GM12864 (cell line): ENCODE measurements at regions not wholly inside any gene's neighbourhood (a gene's known extent, or its start where the extent isn't known, plus 50 kb on each side); places are given as distances from the start of the nearest gene placed in this dataset.

Experiments used
- DNase-seq: peaks from one replicate; pipeline ENCODE4 v3.0.0-alpha.2; 2011; ENCODE audit warnings: low read depth
- H3K4me3 ChIP-seq: 2 replicates; pipeline ENCODE4 v1.5.1; 2011; ENCODE audit warnings: mild to moderate bottlenecking, low read depth, low read length, control low read depth
- TF ChIP-seq, protein P1 (sequence below): IDR thresholded peaks from 2 replicates; pipeline ENCODE4 v1.5.1; 2011; ENCODE audit warnings: low read depth, mild to moderate bottlenecking, moderate library complexity, low read length, control low read depth, inconsistent platforms; ENCODE audit errors: missing control alignments

DNA sequence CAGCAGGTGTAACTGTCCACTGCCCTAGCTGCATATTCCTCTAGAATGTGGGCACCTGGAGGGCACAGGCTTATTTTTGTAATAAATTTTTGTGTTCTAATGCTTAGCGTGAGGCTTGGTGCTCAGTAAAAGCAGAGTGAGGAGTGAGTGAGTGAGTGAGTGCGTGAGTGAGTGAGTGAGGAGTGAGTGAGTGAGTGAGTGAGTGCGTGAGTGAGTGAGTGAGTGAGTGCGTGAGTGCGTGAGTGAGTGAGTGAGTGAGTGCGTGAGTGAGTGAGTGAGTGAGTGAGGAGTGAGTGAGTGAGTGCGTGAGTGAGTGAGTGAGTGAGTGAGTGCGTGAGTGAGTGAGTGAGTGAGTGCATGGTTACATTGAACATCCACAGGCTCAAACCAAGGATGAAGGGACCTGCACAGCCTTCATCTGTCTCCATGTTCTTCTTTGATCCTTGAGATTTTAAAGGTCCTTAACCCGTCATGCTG is 371.5 kb downstream of the MED10 start:
- DNase-seq, result no peak
- H3K4me3 ChIP-seq, result no peak overlapping the region
- TF ChIP-seq, protein P1, sequence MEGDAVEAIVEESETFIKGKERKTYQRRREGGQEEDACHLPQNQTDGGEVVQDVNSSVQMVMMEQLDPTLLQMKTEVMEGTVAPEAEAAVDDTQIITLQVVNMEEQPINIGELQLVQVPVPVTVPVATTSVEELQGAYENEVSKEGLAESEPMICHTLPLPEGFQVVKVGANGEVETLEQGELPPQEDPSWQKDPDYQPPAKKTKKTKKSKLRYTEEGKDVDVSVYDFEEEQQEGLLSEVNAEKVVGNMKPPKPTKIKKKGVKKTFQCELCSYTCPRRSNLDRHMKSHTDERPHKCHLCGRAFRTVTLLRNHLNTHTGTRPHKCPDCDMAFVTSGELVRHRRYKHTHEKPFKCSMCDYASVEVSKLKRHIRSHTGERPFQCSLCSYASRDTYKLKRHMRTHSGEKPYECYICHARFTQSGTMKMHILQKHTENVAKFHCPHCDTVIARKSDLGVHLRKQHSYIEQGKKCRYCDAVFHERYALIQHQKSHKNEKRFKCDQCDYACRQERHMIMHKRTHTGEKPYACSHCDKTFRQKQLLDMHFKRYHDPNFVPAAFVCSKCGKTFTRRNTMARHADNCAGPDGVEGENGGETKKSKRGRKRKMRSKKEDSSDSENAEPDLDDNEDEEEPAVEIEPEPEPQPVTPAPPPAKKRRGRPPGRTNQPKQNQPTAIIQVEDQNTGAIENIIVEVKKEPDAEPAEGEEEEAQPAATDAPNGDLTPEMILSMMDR, result no peak

DNA sequence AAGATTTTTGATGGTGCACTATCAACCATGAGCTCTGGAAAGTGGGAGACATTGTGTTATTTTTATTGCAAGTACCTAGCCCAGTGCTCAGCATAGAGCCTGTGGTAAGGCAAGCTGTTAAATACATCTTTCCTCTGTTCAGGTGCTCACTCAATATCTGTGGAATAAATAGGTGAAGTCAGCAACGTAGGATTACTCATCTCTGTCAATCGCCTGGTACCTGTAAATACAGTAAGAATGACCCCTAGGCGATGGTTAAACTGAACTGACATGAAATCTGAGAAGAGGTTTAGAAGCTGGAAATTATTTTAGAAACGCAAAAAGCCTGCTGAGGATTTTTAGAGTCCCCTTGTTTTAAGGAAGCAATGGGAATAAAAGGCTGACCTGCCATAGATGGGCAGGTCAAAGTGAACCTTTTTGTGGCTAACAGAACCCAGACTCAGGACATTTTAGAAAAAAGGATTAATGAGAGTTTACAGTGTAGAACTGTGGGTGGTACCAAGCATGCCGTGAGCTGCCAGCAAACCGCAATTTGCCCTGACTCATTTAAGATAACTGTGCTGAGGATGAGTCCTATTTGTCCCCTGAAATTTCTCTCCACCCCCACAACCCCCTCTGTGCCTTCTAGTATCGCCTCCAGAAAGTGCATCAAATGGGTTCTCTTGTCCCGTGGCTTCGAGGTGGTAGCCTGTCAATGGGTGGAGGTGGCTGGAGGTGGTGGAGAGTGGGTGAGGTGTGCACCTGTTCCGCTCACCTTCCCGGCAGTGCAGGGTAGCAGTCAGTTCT is 375.1 kb downstream of the MED10 start:
- no peak for DNase-seq
- TF ChIP-seq, protein P1, result no peak
- no peak overlapping the region for H3K4me3 ChIP-seq

DNA sequence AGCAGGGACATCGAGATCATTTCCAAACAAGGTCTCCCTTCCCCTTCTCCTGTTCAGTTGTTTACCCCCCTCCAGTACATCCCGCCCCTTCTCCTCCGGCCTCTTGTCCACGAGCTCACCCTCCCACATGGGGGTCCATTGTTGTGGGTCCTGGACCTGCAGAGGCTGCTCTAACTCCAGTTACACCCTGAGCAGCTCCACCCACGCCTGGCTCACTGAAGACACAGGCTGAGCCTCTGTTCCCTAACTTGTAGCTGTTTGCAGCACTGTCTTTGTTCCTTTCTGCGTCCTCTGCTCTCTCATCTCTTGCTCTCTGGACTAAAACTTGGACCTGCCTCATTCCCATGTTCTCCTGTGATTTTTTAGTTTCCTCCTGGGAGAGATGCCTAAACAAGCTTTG is 377.5 kb downstream of the MED10 start:
- TF ChIP-seq, protein P1, result no peak
- DNase-seq, result no peak
- H3K4me3 ChIP-seq, result no peak overlapping the region

DNA sequence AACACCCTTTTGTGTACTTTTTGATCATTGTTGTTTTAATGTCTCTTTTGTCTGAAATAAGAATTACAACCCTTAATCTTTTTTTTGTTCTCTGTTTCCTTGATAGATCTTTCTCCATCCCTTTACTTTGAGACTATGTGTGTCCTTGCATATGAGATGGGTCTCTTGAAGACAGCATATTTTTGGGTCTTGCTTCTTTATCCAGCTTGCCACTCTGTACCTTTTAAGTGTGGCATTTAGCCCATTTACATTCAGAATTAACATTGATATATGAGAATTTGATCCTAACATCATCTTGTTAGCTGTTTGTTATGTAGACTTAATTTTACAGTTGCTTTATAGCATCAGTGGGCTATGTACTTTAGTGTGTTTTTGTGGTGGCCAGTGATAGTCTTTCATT is 382.5 kb downstream of the MED10 start:
- no peak overlapping the region for H3K4me3 ChIP-seq
- DNase-seq, result no peak
- TF ChIP-seq, protein P1, result no peak

DNA sequence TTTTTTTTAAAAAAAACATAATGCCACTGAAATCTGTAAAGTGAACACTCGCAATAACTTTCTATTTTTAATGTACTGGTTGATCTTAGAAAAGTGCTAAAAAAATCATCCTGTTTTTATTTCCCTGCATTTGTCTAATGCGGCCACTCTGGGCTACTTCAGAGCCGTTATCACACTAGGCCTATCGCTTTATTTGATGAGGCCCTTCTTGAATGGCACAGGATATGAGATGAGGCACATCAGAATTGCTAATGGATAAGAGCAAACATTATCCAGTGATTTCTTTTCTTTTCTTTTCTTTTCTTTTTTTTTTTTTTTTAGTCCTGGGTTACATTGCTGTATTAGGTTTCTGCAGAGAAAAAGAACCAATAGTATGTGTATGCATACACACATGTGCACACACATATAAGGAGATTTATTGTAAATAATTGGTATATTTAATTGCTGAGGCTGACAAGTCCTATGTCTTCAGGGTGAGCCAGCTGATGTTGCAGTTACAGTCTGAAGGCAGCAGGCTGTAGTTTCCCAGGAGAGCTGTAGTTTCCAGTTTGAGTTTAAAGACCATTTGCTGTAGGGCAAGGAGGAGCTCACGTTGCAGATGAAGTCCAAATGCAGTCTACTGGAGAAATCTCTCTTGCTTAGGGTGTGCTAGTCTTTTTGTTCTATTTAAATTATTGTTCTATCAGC is 391.7 kb downstream of the MED10 start:
- no peak for DNase-seq
- TF ChIP-seq, protein P1, result no peak

DNA sequence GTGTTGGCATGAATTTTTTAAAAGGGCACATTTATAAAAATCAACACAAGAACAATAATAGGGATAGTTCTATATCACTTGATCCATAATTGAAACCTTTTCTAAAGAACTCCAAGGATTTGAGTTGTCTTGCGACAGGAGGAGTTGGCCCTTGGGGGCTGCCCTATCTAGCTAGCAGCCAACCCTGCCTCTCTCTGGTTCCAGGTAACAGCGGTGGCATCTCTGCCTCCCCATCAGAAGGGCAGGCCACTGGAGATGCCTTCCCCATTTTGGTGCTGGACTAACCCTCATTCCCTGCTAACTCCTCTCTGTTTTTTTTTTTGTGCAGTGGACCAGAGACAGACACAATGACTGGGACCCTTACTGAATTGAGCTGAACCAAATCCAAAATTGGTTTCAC is 393.0 kb downstream of the MED10 start:
- H3K4me3 ChIP-seq, result no peak overlapping the region
- no peak for DNase-seq
- TF ChIP-seq, protein P1, result no peak

More for the DNA sequence above, 391.7 kb downstream of the MED10 start:
- no peak overlapping the region for H3K4me3 ChIP-seq
